ENCODE measurements at regions not wholly inside any gene's neighbourhood (a gene's known extent, or its start where the extent isn't known, plus 50 kb on each side); places are given as distances from the start of the nearest gene placed in this dataset.

GRCh38 chr2:223181561-223181960, 129.6 kb downstream of the KCNE4 start:
- H3K27me3 ChIP-seq (ENCODE audit: insufficient read depth) = no peaks in the 10 kb centered on the region
- DNase-seq = no peak
- no peak overlapping the region for H3K27ac ChIP-seq (ENCODE audit: low read depth in 2 of 2, low read length in 1 of 2)
- no peaks in the 10 kb centered on the region for H4K20me1 ChIP-seq (ENCODE audit: insufficient read depth)
- no peak overlapping the region for H3K9ac ChIP-seq
- H3F3A ChIP-seq (replicated peaks; ENCODE audit: insufficient read depth) = no peaks in the 10 kb centered on the region
- ChIA-PET POLR2A (no interaction called here), CTCF (no interaction called here)
- H3K36me3 ChIP-seq (replicated peaks in 1 of 2; ENCODE audit: control insufficient read depth in 1 of 2, insufficient read depth in 2 of 2, low read length in 1 of 2) = no peaks in the 10 kb centered on the region
- no peak for TF ChIP-seq SIN3A (IDR thresholded peaks at IDR 0.05; ENCODE audit: borderline replicate concordance, low read depth, low read length)
- TF ChIP-seq RCOR1 (IDR thresholded peaks at IDR 0.05; ENCODE audit: low read length) = no peak
- TF ChIP-seq ELF1 (IDR thresholded peaks at IDR 0.05) = no peak
- TF ChIP-seq FOXJ3 (CRISPR knock-in tag; IDR thresholded peaks at IDR 0.05) = no peak
- TF ChIP-seq MEF2A (IDR thresholded peaks at IDR 0.05; ENCODE audit: borderline replicate concordance, low read depth) = no peak
- no peak for TF ChIP-seq RAD21 (IDR thresholded peaks at IDR 0.05; ENCODE audit: low read length)
- TF ChIP-seq NRF1 (IDR thresholded peaks at IDR 0.05; ENCODE audit: low read depth, low read length) = no peak
- TF ChIP-seq NFIC (IDR thresholded peaks at IDR 0.05; ENCODE audit: borderline replicate concordance) = no peak
- TF ChIP-seq RXRA (IDR thresholded peaks at IDR 0.05; ENCODE audit: borderline replicate concordance, low read depth) = no peak
- TF ChIP-seq PBX3 (IDR thresholded peaks at IDR 0.05) = no peak
- no peak for TF ChIP-seq TAF1 (IDR thresholded peaks at IDR 0.05; ENCODE audit: borderline replicate concordance, low read depth, low read length)
- TF ChIP-seq GABPA (IDR thresholded peaks at IDR 0.05; ENCODE audit: low read depth) = no peak
- no peak for TF ChIP-seq JUND (IDR thresholded peaks at IDR 0.05)
- no peak for TF ChIP-seq ZBTB33 (IDR thresholded peaks at IDR 0.05; ENCODE audit: borderline replicate concordance, low read depth)
- no peak for TF ChIP-seq POLR2AphosphoS5 (IDR thresholded peaks at IDR 0.05; ENCODE audit: low read depth, low read length)
- TF ChIP-seq RFX5 (IDR thresholded peaks at IDR 0.05; ENCODE audit: low read length) = no peak
- TF ChIP-seq, protein P1, sequence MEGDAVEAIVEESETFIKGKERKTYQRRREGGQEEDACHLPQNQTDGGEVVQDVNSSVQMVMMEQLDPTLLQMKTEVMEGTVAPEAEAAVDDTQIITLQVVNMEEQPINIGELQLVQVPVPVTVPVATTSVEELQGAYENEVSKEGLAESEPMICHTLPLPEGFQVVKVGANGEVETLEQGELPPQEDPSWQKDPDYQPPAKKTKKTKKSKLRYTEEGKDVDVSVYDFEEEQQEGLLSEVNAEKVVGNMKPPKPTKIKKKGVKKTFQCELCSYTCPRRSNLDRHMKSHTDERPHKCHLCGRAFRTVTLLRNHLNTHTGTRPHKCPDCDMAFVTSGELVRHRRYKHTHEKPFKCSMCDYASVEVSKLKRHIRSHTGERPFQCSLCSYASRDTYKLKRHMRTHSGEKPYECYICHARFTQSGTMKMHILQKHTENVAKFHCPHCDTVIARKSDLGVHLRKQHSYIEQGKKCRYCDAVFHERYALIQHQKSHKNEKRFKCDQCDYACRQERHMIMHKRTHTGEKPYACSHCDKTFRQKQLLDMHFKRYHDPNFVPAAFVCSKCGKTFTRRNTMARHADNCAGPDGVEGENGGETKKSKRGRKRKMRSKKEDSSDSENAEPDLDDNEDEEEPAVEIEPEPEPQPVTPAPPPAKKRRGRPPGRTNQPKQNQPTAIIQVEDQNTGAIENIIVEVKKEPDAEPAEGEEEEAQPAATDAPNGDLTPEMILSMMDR (IDR thresholded peaks at IDR 0.05) = no peak
- TF ChIP-seq, protein P2, sequence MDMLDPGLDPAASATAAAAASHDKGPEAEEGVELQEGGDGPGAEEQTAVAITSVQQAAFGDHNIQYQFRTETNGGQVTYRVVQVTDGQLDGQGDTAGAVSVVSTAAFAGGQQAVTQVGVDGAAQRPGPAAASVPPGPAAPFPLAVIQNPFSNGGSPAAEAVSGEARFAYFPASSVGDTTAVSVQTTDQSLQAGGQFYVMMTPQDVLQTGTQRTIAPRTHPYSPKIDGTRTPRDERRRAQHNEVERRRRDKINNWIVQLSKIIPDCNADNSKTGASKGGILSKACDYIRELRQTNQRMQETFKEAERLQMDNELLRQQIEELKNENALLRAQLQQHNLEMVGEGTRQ (IDR thresholded peaks at IDR 0.05; ENCODE audit: borderline replicate concordance, low read depth, low read length) = no peak
- no peaks in the 10 kb centered on the region for H3K4me1 ChIP-seq (ENCODE audit: control insufficient read depth in 1 of 2, insufficient read depth in 2 of 2, low read depth in 1 of 2, low read length in 1 of 2)
- no peak overlapping the region for H2AFZ ChIP-seq (ENCODE audit: low read depth)
- no peak overlapping the region for H3K4me2 ChIP-seq
- 59% methylated on average over 1 of the region's 1 CpG for WGBS (ENCODE audit: low lambda C conversion rate)
- no peaks in the 10 kb centered on the region for H3K9me3 ChIP-seq
- H3K4me3 ChIP-seq (ENCODE audit: low read depth in 2 of 2, low read length in 1 of 2) = no peak overlapping the region
- H3K9me2 ChIP-seq = no peaks in the 10 kb centered on the region; the same call in 1 of the 2 replicates
- H3K79me2 ChIP-seq (ENCODE audit: insufficient read depth) = no peaks in the 10 kb centered on the region

Data from SK-N-SH (cell line).